MM.1S (cell line): ENCODE measurements at regions not wholly inside any gene's neighbourhood (a gene's known extent, or its start where the extent isn't known, plus 50 kb on each side); places are given as distances from the start of the nearest gene placed in this dataset.

Experiments
- DNase-seq: peaks from one replicate; pipeline ENCODE4 v3.0.0-alpha.2; 2015
- H2AFZ ChIP-seq: fragments of 300-600 bp; sonication (generic); 2 replicates; pipeline ENCODE4 v1.6.0; 2016; ENCODE audit warnings: antibody characterized with exemption, low read length
- H3F3A ChIP-seq: fragments of 300-600 bp; sonication (generic); 2 replicates; pipeline ENCODE4 v1.6.1; 2016; ENCODE audit warnings: mild to moderate bottlenecking, antibody characterized with exemption, low read length, moderate library complexity, mixed read lengths; ENCODE audit not compliant: insufficient read depth
- H3K27ac ChIP-seq: fragments of 300-600 bp; sonication (generic); 2 replicates; pipeline ENCODE4 v1.5.1; 2016; ENCODE audit warnings: mild to moderate bottlenecking, low read length
- H3K27me3 ChIP-seq: fragments of 300-600 bp; sonication (generic); replicated peaks from 2 replicates; pipeline ENCODE4 v1.6.0; 2016; ENCODE audit warnings: low read length; ENCODE audit not compliant: insufficient read depth
- H3K36me3 ChIP-seq: fragments of 300-600 bp; sonication (generic); replicated peaks from 2 replicates; pipeline ENCODE4 v1.6.1; 2016; ENCODE audit warnings: mild to moderate bottlenecking, low read length, mixed read lengths; ENCODE audit not compliant: insufficient read depth
- H3K4me1 ChIP-seq: fragments of 300-600 bp; sonication (generic); 2 replicates; pipeline ENCODE4 v1.6.1; 2016; ENCODE audit warnings: low read length, mixed read lengths
- H3K4me2 ChIP-seq: fragments of 300-600 bp; sonication (generic); 2 replicates; pipeline ENCODE4 v1.6.0; 2016; ENCODE audit warnings: low read depth, low read length
- H3K4me3 ChIP-seq: fragments of 300-600 bp; sonication (generic); 2 replicates; pipeline ENCODE4 v1.5.1; 2016; ENCODE audit warnings: low read length, mixed read lengths
- H3K79me2 ChIP-seq: fragments of 300-600 bp; sonication (generic); 2 replicates; pipeline ENCODE4 v1.6.1; 2016; ENCODE audit warnings: mixed run types, low read length, mixed read lengths
- H3K9ac ChIP-seq: fragments of 300-600 bp; sonication (generic); 2 replicates; pipeline ENCODE4 v1.6.1; 2016; ENCODE audit warnings: low read length, mixed read lengths
- H3K9me2 ChIP-seq: fragments of 300-600 bp; sonication (generic); replicated peaks from 2 replicates; pipeline ENCODE4 v1.6.1; 2016; ENCODE audit warnings: mild to moderate bottlenecking, low read length, mixed read lengths; ENCODE audit not compliant: insufficient read depth
- H3K9me3 ChIP-seq: fragments of 300-600 bp; sonication (generic); replicated peaks from 2 replicates; pipeline ENCODE4 v1.6.1; 2016; ENCODE audit warnings: mild to moderate bottlenecking, low read length, mixed read lengths; ENCODE audit not compliant: insufficient read depth
- H4K20me1 ChIP-seq: fragments of 300-600 bp; sonication (generic); 2 replicates; pipeline ENCODE4 v1.6.1; 2016; ENCODE audit warnings: mild to moderate bottlenecking, low read length, moderate library complexity, mixed read lengths; ENCODE audit not compliant: insufficient read depth
- CTCF ChIP-seq: fragments of 300-600 bp; sonication (generic); IDR thresholded peaks from 2 replicates; pipeline ENCODE4 v1.5.1; 2016; ENCODE audit warnings: antibody characterized with exemption, low read length, mixed read lengths
- EZH2 ChIP-seq: fragments of 300-600 bp; sonication (generic); optimal IDR thresholded peaks from 2 replicates; pipeline ENCODE3; 2017; ENCODE audit warnings: low read depth, mild to moderate bottlenecking, antibody characterized with exemption, low read length, mixed read lengths
- EZH2phosphoT487 ChIP-seq: fragments of 300-600 bp; sonication (generic); IDR thresholded peaks from 2 replicates; pipeline ENCODE4 v1.6.1; 2018; ENCODE audit warnings: antibody characterized with exemption, low read length

- peak; percentile 46 for DNase-seq
- Histone ChIP-seq H4K20me1 (no peaks in the 10 kb centered on the region), H3K79me2 (no peaks in the 10 kb centered on the region), H3K4me3 (no peak overlapping the region), H3K36me3 (no peaks in the 10 kb centered on the region), H3K4me2 (no peak overlapping the region), H3K27ac (no peak overlapping the region), H3K9ac (no peak overlapping the region), H3K4me1 (no peaks in the 10 kb centered on the region), H3K9me3 (no peaks in the 10 kb centered on the region), H3F3A (no peaks in the 10 kb centered on the region), H2AFZ (no peak overlapping the region), H3K9me2 (no peaks in the 10 kb centered on the region), H3K27me3 (no peaks in the 10 kb centered on the region)
- TF ChIP-seq EZH2phosphoT487, result no peak
Observed at GRCh38 chr2:34103437-34103836, 504.3 kb upstream of the FAM98A start.

GRCh38 chr2:34102339-34102738, 503.2 kb upstream of the FAM98A start:
- H3K9ac ChIP-seq, result no peak overlapping the region
- no peak overlapping the region for H3K4me3 ChIP-seq
- H3K4me1 ChIP-seq, result no peaks in the 10 kb centered on the region
- no peaks in the 10 kb centered on the region for H3K27me3 ChIP-seq
- H3K79me2 ChIP-seq, result no peaks in the 10 kb centered on the region
- no peaks in the 10 kb centered on the region for H4K20me1 ChIP-seq
- no peaks in the 10 kb centered on the region for H3K9me2 ChIP-seq
- no peak overlapping the region for H3K4me2 ChIP-seq
- H3K27ac ChIP-seq, result no peak overlapping the region
- no peaks in the 10 kb centered on the region for H3K36me3 ChIP-seq
- TF ChIP-seq EZH2, result no peak
- no peak for TF ChIP-seq CTCF
- no peak for TF ChIP-seq EZH2phosphoT487
- no peak overlapping the region for H2AFZ ChIP-seq
- no peaks in the 10 kb centered on the region for H3F3A ChIP-seq
- no peaks in the 10 kb centered on the region for H3K9me3 ChIP-seq
- no peak for DNase-seq

- Histone ChIP-seq H3K36me3 (no peaks in the 10 kb centered on the region), H3K27me3 (no peaks in the 10 kb centered on the region), H3K9me3 (no peaks in the 10 kb centered on the region), H2AFZ (no peak overlapping the region), H3K4me2 (no peak overlapping the region), H3K4me3 (no peak overlapping the region), H4K20me1 (no peaks in the 10 kb centered on the region), H3K9me2 (no peaks in the 10 kb centered on the region), H3K27ac (no peak overlapping the region), H3F3A (no peaks in the 10 kb centered on the region), H3K9ac (no peak overlapping the region), H3K4me1 (peaks cover 2% of the 10 kb centered on the region), H3K79me2 (no peaks in the 10 kb centered on the region)
- DNase-seq, result no peak
- TF ChIP-seq CTCF (no peak), EZH2 (no peak), EZH2phosphoT487 (no peak)
Observed at GRCh38 chr2:34099377-34099776, 500.3 kb upstream of the FAM98A start.

- H3K4me2 ChIP-seq, result no peak overlapping the region
- no peaks in the 10 kb centered on the region for H3K9me3 ChIP-seq
- H3K9me2 ChIP-seq, result no peaks in the 10 kb centered on the region
- H3K27ac ChIP-seq, result no peak overlapping the region
- no peaks in the 10 kb centered on the region for H3F3A ChIP-seq
- no peak for DNase-seq
- H3K27me3 ChIP-seq, result no peaks in the 10 kb centered on the region
- no peak overlapping the region for H3K4me3 ChIP-seq
- H4K20me1 ChIP-seq, result no peaks in the 10 kb centered on the region
- H3K36me3 ChIP-seq, result no peaks in the 10 kb centered on the region
- H2AFZ ChIP-seq, result no peak overlapping the region
- H3K79me2 ChIP-seq, result no peaks in the 10 kb centered on the region
- no peak overlapping the region for H3K9ac ChIP-seq
- no peak for TF ChIP-seq EZH2
- TF ChIP-seq EZH2phosphoT487, result no peak
- no peak for TF ChIP-seq CTCF
- H3K4me1 ChIP-seq, result peaks cover 13% of the 10 kb centered on the region
Observed at GRCh38 chr2:34098256-34098655, 499.2 kb upstream of the FAM98A start.
